Upper lobe of left lung (tissue), 4 donors: ENCODE measurements at regions not wholly inside any gene's neighbourhood (a gene's known extent, or its start where the extent isn't known, plus 50 kb on each side); places are given as distances from the start of the nearest gene placed in this dataset.

ENCODE experiments used
- CTCF ChIP-seq, 6 experiments: fragments of 450-650 bp in 4 of 6; fragments of 200-600 bp in 2 of 6; sonication (generic) in 2 of 6; IDR thresholded peaks; one replicate each; pipeline ENCODE4 v1.5.1; 2016 to 2019; ENCODE audit warnings: antibody characterized with exemption in 6 of 6
- EP300 ChIP-seq, 4 donors: sonication (generic); formaldehyde crosslinking; IDR thresholded peaks; one replicate each; pipeline ENCODE4 v1.5.1; 2017; ENCODE audit warnings: antibody characterized with exemption in 4 of 4, control low read depth in 2 of 4

- no peak for TF ChIP-seq CTCF (IDR thresholded peaks at IDR 0.05)
- TF ChIP-seq EP300 (IDR thresholded peaks at IDR 0.05): no peak
Observed at GRCh38 chr15:98408231-98408630, 240.1 kb upstream of the IGF1R start.
